GM18505 (cell line): ENCODE measurements at regions not wholly inside any gene's neighbourhood (a gene's known extent, or its start where the extent isn't known, plus 50 kb on each side); places are given as distances from the start of the nearest gene placed in this dataset.
"Not testable (repeated sequence)": the region's sequence is repeated elsewhere in the genome, so short reads cannot be mapped to it uniquely, and the experiment has no call there.

Source experiments
- ATAC-seq: cut with Tn5 transposase; IDR thresholded peaks from one replicate; pipeline ENCODE4 v1.9.1; 2021; ENCODE audit not compliant: unreplicated experiment
- POLR2A ChIP-seq: IDR thresholded peaks from 4 replicates; pipeline ENCODE4 v1.6.1; 2011; ENCODE audit warnings: borderline replicate concordance; ENCODE audit not compliant: insufficient read depth, insufficient read length; ENCODE audit errors: extremely low read depth

DNA sequence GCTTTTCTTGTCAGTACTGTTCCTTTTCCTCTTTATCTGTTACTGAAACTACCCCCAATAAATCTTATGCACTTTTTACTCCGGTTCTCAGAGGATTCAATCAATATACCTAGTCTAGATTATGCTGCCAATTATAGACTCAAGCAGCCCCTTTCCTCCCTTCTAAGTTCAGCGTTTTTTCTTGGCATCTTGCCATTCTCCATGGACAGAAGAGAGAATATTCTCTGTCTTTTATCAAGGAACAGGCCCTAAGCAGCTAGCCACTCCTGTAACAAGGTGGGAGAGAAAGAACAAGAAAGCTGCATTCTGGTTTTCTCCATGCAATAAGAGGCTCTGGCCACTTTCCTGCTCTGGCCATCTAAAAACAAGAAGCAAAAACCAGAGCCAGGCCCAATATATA, 263.0 kb upstream of the ALG10 start:
- no peak for ATAC-seq

DNA sequence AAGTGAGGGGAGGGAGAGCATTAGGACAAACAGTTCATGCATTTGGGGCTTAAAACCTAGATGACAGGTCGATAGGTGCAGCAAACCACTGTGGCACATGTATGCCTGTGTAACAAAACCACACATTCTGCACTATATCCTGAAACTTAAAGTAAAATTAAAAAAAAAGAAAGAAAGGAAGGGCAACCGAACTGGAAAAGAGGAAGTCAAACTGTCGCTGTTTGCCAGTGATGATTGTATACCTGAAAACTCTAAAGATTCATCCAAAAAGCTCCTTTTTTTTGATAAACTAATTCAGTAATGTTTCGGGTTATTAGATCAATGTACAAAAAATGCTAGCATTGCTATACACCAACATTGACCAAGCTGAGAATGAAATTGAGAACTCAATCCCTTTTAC, 259.0 kb upstream of the ALG10 start:
- TF ChIP-seq POLR2A, result no peak
- ATAC-seq, result no peak

More for the DNA sequence above, 263.0 kb upstream of the ALG10 start:
- TF ChIP-seq POLR2A, result no peak

DNA sequence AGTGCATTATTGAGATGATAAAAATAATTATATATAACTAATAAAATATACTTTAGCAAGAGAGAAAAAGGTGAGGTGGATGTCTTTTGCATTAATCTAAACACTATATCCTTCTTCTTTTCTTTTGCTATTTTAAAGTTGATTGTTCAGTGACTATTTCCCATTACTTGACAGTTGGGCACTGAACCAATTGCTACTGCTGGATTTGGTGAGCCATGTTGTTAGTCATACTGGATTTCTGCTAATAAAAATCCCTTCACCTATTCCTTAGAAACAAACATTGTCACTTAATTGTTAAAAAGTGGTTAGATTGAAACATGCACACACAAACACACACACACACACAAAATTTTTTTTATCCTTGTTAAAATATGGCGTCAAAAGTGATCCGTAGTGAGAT, 251.6 kb upstream of the ALG10 start:
- no peak for TF ChIP-seq POLR2A
- no peak for ATAC-seq

DNA sequence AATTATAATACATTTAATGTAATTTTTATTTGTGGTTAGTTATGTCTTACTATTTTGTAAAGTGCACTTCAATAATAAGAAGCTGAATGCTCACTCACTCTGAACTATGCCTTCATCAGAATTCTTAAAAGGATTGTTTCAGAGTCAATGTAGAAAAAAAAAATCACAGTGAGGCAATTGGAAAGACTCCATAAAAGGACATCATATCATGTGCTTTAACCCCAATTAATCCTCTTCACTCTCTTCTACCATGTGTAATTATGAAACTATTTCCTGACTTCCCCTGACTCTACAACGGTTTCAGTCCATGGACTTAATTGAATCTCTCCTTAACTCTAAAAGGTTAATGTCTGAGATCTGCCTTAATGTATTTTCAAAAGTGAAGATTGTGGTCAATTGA, 250.4 kb upstream of the ALG10 start:
- ATAC-seq, result no peak
- no peak for TF ChIP-seq POLR2A

DNA sequence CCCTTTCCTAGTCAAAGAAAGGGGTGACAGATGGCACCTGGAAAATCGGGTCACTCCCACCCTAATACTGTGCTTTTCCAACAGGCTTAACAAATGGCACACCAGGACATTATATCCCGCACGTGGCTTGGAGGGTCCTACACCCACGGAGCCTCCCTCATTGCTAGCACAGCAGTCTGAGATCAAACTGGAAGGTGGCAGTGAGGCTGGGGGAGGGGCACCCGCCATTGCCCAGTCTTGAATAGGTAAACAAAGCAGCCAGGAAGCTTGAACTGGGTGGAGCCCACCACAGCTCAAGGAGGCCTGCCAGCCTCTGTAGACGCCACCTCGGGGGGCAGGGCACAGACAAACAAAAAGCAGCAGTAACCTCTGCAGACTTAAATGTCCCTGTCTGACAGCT, 249.2 kb upstream of the ALG10 start:
- ATAC-seq, result not testable (repeated sequence)

DNA sequence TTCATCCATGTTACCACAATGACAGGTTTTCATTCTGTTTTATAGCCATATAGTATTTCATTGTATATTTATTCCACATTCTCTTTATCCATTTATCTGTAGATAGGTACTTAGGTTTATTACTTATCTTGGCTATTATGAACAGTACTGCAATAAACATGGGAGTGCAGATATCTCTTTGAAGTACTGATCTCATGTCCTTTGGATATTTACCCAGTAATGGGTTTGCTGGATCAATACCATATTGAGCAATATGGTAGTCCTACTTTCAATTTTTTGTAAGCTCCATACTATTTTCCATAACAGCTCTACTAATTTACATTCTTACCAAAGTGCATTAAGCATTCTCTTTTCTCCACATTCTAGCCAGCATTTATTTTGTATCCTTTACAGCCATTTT, 235.8 kb upstream of the ALG10 start:
- no peak for TF ChIP-seq POLR2A
- ATAC-seq, result no peak

DNA sequence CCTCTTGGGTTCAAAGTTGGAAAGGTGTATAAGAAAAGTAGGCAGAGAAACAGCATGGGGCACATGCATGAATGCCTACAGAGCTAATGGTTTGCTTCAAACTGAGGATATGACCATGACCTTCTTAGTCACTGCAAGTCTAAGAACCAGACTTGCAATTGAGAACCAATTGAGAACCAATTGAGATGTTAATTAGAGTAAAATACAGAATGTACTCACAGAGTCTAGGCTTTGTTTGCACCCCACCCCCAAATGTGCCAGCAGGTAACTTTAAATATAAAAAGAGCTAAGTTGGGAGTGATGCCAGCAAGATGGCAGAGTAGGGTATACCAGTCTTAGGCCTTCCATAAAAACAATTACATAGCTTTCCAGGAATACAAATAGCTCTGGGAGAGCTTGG, 227.3 kb upstream of the ALG10 start:
- ATAC-seq, result no peak
- TF ChIP-seq POLR2A, result no peak

DNA sequence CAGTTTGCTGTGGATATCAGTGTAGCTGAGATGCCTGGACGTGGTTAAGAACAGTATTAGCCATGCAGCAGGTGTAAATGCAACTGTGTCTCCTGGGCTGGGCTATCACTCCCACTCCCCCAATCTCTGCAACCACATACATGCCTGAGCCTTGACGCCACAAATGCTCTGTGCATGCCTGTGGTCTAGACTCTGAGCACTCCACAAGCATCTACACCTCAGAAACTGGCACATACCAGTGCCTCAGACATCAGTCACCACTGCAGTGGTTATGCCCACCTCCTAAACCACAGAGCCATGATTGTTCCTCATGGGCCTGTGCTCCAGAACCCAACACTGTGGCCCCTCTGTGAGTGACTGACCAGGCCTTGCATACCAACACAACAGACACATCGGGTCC, 226.8 kb upstream of the ALG10 start:
- TF ChIP-seq POLR2A, result no peak
- ATAC-seq, result no peak

DNA sequence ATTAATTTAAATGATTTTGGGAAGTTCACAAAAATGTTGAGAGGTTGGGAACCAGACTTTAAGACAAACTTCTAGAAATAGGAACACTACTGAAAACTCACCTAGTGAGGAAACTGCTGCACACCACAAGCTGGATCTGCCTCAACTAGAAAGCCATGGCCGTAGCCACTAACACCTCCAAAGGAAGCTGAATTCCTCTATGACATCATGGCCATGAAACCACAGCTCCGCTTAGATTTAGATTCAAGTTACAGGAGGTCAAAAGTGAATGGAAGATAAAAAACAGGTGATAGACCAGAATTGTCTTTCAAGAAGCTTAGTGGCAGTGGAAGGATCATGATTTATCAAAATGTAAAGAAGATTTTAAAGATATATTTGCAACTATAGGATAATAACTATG, 208.8 kb upstream of the ALG10 start:
- ATAC-seq, result no peak

DNA sequence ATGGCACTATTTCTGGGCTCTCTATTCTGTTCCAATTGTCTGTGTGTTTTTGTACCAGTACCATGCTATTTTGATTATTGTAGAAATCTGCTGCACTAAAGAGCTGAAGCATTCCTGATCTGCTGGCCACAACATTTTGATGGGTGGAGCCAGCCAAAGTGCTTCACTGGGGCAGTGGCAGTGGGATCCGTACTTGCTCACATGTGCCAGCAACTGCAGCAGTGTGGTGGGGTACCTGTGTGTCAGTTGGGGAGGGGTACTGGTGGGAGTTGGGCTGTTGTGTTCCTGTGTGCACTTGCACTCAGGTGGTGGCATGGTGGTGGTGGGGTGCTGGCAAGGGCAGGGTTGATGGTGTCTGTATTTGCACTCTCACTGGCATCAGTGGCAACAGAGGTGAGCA, 204.6 kb upstream of the ALG10 start:
- no peak for TF ChIP-seq POLR2A
- ATAC-seq, result no peak

More for the DNA sequence above, 208.8 kb upstream of the ALG10 start:
- TF ChIP-seq POLR2A, result no peak

DNA sequence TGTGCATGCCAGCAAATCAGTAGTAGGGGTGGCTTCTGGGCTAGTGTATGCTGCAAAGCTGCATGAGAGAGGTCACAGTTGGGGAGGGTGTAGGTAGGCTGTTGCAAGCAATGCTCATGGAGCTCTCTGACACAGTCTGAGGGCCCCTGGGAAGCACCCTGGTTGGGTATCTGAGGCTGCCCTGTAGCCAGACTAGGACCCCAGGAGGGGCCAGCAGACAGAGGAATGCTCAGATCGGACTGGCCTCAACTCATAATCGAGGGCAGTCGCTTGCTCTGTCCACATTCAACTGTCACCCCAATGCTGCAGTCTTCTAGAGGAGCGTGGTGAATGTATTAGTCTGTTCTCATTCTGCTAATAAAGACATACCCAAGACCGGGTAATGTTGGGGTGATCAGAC, 204.0 kb upstream of the ALG10 start:
- no peak for TF ChIP-seq POLR2A
- no peak for ATAC-seq

DNA sequence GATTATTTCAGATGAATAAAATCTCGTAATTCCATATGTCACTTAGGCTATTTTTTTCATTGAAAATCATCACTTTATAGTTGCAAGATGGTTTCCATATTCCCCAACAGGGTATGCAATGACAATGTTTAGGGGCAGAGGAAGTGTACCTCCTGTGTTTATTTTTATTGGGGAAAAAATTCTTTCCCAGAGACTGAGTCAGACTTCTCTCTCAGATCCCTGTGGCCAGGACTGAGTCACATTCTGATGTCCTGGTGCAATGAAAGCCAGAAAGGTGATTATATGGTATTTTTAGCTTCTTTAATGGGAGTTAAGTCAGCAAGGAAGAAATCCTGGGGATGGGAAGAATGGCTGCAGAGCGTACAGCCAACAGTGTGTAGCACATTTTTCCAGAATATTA, 196.9 kb upstream of the ALG10 start:
- TF ChIP-seq POLR2A, result no peak
- ATAC-seq, result no peak

DNA sequence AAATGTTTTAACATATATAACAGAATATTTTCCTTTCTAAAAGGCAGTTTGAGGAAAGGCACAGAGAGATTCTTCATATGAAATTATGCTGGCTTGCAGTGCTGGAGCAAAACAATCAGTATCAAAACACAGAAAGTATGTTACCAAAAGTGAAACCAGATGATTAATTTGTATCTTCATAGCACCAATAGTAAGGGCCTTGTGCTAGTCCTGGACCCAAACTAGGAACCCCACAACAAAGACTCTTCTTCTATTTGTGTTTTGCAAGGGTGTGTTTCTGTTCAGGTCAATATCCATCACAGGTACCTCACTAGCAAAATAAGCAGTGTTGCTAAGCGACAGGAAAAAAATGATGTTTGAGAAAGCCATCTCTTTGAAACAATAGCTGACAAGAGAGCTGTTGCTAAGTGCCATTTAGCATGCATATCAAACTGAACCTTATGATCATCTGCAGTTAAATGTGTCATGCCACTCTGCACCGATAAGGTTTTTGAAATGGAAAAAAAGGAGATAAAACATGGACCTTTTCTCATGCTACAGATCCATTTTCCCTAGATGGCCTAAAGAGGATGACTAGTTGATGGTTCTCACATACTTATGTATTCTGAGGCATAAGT, 196.2 kb upstream of the ALG10 start:
- no peak for ATAC-seq
- no peak for TF ChIP-seq POLR2A

DNA sequence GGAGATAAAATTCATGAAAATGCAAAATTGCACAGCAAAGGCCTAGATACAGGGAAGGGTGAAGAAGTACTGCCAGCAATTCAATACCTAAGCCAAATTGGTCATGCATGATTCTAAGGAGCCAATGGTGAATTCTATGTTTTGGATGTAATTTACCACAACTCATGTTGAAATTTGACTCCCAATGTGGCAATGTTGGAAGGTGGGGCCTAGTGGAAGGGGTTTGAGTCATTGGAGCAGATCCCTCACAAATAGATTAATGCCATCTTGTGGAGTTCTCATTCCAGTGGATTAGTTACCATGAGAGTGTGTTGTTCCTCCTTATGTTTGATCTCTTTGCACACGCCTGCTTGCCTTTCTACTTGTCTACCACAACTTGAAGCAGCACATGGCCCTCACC, 194.0 kb upstream of the ALG10 start:
- TF ChIP-seq POLR2A, result no peak
- ATAC-seq, result no peak

DNA sequence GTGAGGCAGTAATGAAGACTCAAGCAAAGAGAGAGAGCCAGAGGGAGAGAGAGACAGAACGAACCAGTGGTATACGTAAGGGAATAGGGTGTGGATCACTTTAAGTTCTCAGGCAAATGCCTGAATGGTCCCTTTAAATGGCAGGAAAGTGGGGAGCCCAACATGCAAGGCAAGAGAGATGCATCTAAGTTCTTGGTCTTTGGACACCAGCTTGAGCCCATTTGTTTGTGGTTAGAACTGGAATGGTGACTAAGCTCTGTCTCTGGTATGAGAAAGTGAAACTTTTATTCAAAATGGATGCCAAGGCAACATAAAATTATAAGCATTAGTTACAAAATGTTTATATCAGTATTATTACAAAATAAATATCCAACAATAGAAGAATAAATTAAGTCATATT, 192.2 kb upstream of the ALG10 start:
- ATAC-seq, result no peak

More for the DNA sequence above, 192.2 kb upstream of the ALG10 start:
- TF ChIP-seq POLR2A, result no peak
